Neural cell (in vitro differentiated cells): ENCODE measurements at regions not wholly inside any gene's neighbourhood (a gene's known extent, or its start where the extent isn't known, plus 50 kb on each side); places are given as distances from the start of the nearest gene placed in this dataset.
A peak's percentile ranks its signal among the peaks of the same experiment; 100 is the strongest.

ENCODE experiments used
- H2AFZ ChIP-seq: fragments of 200-600, 300-800 bp; sonication (generic), shearing (Covaris generic); 2 replicates; pipeline ENCODE4 v1.6.0; 2014; ENCODE audit warnings: low read depth, mild to moderate bottlenecking, antibody characterized with exemption, low read length, moderate library complexity
- H3F3A ChIP-seq: fragments of 200-600 bp; shearing (Covaris generic); 2 replicates; pipeline ENCODE4 v1.6.1; 2016; ENCODE audit warnings: mild to moderate bottlenecking, moderate library complexity, mixed read lengths, antibody characterized with exemption, low read length; ENCODE audit not compliant: insufficient read depth, poor library complexity, severe bottlenecking
- H3K27ac ChIP-seq: fragments of 200-600, 300-800 bp; sonication (generic), shearing (Covaris generic); 2 replicates; pipeline ENCODE4 v1.5.1; 2014; ENCODE audit warnings: mild to moderate bottlenecking, low read length, moderate library complexity
- H3K27me3 ChIP-seq: fragments of 300-800, 200-600 bp; sonication (generic), shearing (Covaris generic); 2 replicates; pipeline ENCODE4 v1.6.0; 2014; ENCODE audit warnings: mild to moderate bottlenecking, low read depth, low read length, moderate library complexity; ENCODE audit not compliant: insufficient read depth
- H3K36me3 ChIP-seq: fragments of 300-800, 200-600 bp; sonication (generic), shearing (Covaris generic); 2 replicates; pipeline ENCODE4 v1.5.1; 2014; ENCODE audit warnings: mild to moderate bottlenecking, antibody characterized with exemption, low read length, moderate library complexity; ENCODE audit not compliant: insufficient read depth
- H3K4me2 ChIP-seq: fragments of 300-800, 200-600 bp; sonication (generic), shearing (Covaris generic); 2 replicates; pipeline ENCODE4 v1.6.0; 2014; ENCODE audit warnings: mild to moderate bottlenecking, low read length
- H3K4me3 ChIP-seq: fragments of 300-800, 200-600 bp; sonication (generic), shearing (Covaris generic); 2 replicates; pipeline ENCODE4 v1.5.1; 2014; ENCODE audit warnings: mild to moderate bottlenecking, low read length, moderate library complexity
- H3K79me2 ChIP-seq: fragments of 200-600 bp; shearing (Covaris generic); replicated peaks from 2 replicates; pipeline ENCODE4 v1.6.0; 2014; ENCODE audit warnings: mild to moderate bottlenecking, low read length, moderate library complexity; ENCODE audit not compliant: insufficient read depth
- H3K9ac ChIP-seq: fragments of 300-800, 200-600 bp; sonication (generic), shearing (Covaris generic); 2 replicates; pipeline ENCODE4 v1.6.1; 2016; ENCODE audit warnings: mild to moderate bottlenecking, low read length, mixed read lengths
- H3K9me2 ChIP-seq: fragments of 200-600 bp; shearing (Covaris generic); 2 replicates; pipeline ENCODE4 v1.6.1; 2016; ENCODE audit warnings: mild to moderate bottlenecking, low read length, mixed read lengths; ENCODE audit not compliant: insufficient read depth
- H3K9me3 ChIP-seq: fragments of 200-600, 300-800 bp; sonication (generic), shearing (Covaris generic); 2 replicates; pipeline ENCODE4 v1.6.1; 2016; ENCODE audit warnings: mild to moderate bottlenecking, mixed run types, low read length, moderate library complexity, mixed read lengths
- H4K20me1 ChIP-seq: fragments of 200-600 bp; shearing (Covaris generic); 2 replicates; pipeline ENCODE4 v1.6.1; 2016; ENCODE audit warnings: mild to moderate bottlenecking, mixed run types; ENCODE audit not compliant: insufficient read depth
- EP300 ChIP-seq: fragments of 450-650 bp; conservative IDR thresholded peaks from 2 replicates; pipeline ENCODE4 v1.6.1; 2014; ENCODE audit warnings: antibody characterized with exemption, mild to moderate bottlenecking, moderate library complexity; ENCODE audit not compliant: poor library complexity, severe bottlenecking
- EZH2 ChIP-seq: fragments of 200-600, 300-800 bp; shearing (Covaris generic), sonication (generic); IDR thresholded peaks from 2 replicates; pipeline ENCODE4 v1.6.1; 2014; ENCODE audit warnings: antibody characterized with exemption, low read length, borderline replicate concordance, mild to moderate bottlenecking; ENCODE audit not compliant: insufficient read depth, poor library complexity, severe bottlenecking
- MXI1 ChIP-seq: fragments of 450-650 bp; conservative IDR thresholded peaks from 2 replicates; pipeline ENCODE4 v1.6.1; 2014; ENCODE audit warnings: antibody characterized with exemption, mild to moderate bottlenecking; ENCODE audit not compliant: poor library complexity, severe bottlenecking
- POLR2AphosphoS5 ChIP-seq: IDR thresholded peaks from 2 replicates; pipeline ENCODE4 v1.6.1; 2012
- RAD21 ChIP-seq: fragments of 450-650 bp; conservative IDR thresholded peaks from 2 replicates; pipeline ENCODE4 v1.6.1; 2014; ENCODE audit warnings: antibody characterized with exemption, mild to moderate bottlenecking, moderate library complexity
- SMC3 ChIP-seq: fragments of 450-650 bp; conservative IDR thresholded peaks from 2 replicates; pipeline ENCODE4 v1.6.1; 2014; ENCODE audit warnings: antibody characterized with exemption, mild to moderate bottlenecking, moderate library complexity; ENCODE audit not compliant: poor library complexity
- TAF1 ChIP-seq: IDR thresholded peaks from 2 replicates; pipeline ENCODE4 v1.6.1; 2012; ENCODE audit warnings: low read depth
- TF ChIP-seq, protein P1 (sequence below): fragments of 450-650 bp; IDR thresholded peaks from 2 replicates; pipeline ENCODE4 v1.5.1; 2014; ENCODE audit warnings: antibody characterized with exemption, mild to moderate bottlenecking, moderate library complexity; ENCODE audit not compliant: poor library complexity, severe bottlenecking
- TF ChIP-seq, protein P2 (sequence below): IDR thresholded peaks from 2 replicates; pipeline ENCODE4 v1.6.1; 2012; ENCODE audit warnings: borderline replicate concordance

DNA sequence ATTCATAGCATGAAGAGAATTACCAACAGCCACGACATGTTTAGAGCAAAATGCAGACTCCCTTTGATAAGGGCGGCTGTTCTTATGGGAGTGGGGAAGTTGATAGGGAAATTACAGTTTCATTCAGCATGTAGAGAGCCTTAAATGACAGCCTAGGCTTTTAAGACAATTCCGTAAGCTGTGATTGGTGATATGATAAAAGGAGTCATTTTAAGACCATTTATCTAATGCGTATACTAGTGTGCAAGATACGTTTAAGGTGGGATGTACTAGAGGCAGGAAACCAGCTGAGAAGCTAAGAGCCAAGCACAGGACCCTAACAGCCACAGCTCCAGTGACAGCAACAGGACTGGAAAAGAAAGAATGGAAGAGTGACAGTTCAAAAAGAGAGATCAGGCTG, 102.2 kb upstream of the ZFP42 start:
- TF ChIP-seq SMC3: no peak
- TF ChIP-seq MXI1: no peak
- TF ChIP-seq POLR2AphosphoS5: peak; percentile 91
- TF ChIP-seq TAF1: no peak
- TF ChIP-seq, protein P1, sequence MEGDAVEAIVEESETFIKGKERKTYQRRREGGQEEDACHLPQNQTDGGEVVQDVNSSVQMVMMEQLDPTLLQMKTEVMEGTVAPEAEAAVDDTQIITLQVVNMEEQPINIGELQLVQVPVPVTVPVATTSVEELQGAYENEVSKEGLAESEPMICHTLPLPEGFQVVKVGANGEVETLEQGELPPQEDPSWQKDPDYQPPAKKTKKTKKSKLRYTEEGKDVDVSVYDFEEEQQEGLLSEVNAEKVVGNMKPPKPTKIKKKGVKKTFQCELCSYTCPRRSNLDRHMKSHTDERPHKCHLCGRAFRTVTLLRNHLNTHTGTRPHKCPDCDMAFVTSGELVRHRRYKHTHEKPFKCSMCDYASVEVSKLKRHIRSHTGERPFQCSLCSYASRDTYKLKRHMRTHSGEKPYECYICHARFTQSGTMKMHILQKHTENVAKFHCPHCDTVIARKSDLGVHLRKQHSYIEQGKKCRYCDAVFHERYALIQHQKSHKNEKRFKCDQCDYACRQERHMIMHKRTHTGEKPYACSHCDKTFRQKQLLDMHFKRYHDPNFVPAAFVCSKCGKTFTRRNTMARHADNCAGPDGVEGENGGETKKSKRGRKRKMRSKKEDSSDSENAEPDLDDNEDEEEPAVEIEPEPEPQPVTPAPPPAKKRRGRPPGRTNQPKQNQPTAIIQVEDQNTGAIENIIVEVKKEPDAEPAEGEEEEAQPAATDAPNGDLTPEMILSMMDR: no peak
- peak; percentile 89 for TF ChIP-seq EP300
- peak; percentile 52 for TF ChIP-seq RAD21
- TF ChIP-seq, protein P2, sequence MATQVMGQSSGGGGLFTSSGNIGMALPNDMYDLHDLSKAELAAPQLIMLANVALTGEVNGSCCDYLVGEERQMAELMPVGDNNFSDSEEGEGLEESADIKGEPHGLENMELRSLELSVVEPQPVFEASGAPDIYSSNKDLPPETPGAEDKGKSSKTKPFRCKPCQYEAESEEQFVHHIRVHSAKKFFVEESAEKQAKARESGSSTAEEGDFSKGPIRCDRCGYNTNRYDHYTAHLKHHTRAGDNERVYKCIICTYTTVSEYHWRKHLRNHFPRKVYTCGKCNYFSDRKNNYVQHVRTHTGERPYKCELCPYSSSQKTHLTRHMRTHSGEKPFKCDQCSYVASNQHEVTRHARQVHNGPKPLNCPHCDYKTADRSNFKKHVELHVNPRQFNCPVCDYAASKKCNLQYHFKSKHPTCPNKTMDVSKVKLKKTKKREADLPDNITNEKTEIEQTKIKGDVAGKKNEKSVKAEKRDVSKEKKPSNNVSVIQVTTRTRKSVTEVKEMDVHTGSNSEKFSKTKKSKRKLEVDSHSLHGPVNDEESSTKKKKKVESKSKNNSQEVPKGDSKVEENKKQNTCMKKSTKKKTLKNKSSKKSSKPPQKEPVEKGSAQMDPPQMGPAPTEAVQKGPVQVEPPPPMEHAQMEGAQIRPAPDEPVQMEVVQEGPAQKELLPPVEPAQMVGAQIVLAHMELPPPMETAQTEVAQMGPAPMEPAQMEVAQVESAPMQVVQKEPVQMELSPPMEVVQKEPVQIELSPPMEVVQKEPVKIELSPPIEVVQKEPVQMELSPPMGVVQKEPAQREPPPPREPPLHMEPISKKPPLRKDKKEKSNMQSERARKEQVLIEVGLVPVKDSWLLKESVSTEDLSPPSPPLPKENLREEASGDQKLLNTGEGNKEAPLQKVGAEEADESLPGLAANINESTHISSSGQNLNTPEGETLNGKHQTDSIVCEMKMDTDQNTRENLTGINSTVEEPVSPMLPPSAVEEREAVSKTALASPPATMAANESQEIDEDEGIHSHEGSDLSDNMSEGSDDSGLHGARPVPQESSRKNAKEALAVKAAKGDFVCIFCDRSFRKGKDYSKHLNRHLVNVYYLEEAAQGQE: no peak
- TF ChIP-seq EZH2: no peak

DNA sequence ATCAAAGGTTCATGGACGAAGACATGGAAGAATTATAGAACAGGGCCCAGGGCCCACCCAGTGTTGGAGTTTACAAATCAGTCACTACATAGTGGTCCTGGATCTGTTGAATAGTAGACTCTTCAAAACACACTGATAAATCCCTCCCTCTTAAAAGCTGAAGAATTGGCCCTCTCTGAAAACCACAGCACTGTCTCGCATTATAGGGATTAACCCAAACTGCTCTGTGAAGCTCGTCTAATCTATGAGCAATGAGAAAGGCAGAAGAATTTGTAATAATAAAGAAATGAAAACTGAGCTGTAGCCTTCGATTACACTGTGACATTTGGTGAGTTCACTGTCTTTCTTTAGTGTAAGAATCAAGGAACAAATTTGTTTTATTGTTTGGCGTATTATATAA, 92.5 kb upstream of the ZFP42 start:
- Histone ChIP-seq H4K20me1 (no peaks in the 10 kb centered on the region), H3K36me3 (no peaks in the 10 kb centered on the region), H3K27me3 (no peaks in the 10 kb centered on the region), H3K9me3 (no peaks in the 10 kb centered on the region), H3K9me2 (no peaks in the 10 kb centered on the region), H3K79me2 (no peaks in the 10 kb centered on the region), H2AFZ (no peak overlapping the region), H3K9ac (no peak overlapping the region), H3F3A (no peaks in the 10 kb centered on the region), H3K4me3 (no peak overlapping the region), H3K4me2 (no peak overlapping the region), H3K27ac (no peak overlapping the region)
- TF ChIP-seq, protein P1: no peak
- TF ChIP-seq MXI1 (no peak), SMC3 (no peak), POLR2AphosphoS5 (no peak), EP300 (no peak), EZH2 (no peak), RAD21 (no peak), TAF1 (no peak)
- TF ChIP-seq, protein P2: no peak

More for the DNA sequence above, 102.2 kb upstream of the ZFP42 start:
- Histone ChIP-seq H3K36me3 (no peaks in the 10 kb centered on the region), H3K4me2 (peak overlapping the region; percentile 13), H3K9me3 (no peaks in the 10 kb centered on the region), H4K20me1 (no peaks in the 10 kb centered on the region), H3F3A (peaks cover 5% of the 10 kb centered on the region), H3K4me3 (peak overlapping the region; percentile 29), H3K9ac (peak overlapping the region; percentile 28), H3K79me2 (no peaks in the 10 kb centered on the region), H3K9me2 (no peaks in the 10 kb centered on the region), H3K27ac (peak overlapping the region; percentile 72), H2AFZ (no peak overlapping the region), H3K27me3 (no peaks in the 10 kb centered on the region)
